ENCODE measurements at regions not wholly inside any gene's neighbourhood (a gene's known extent, or its start where the extent isn't known, plus 50 kb on each side); places are given as distances from the start of the nearest gene placed in this dataset.
A peak's percentile ranks its signal among the peaks of the same experiment; 100 is the strongest.

GRCh38 chrX:25648790-25649189 is 489.4 kb upstream of the MAGEB18 start:
- no peak overlapping the region for H2AK5ac ChIP-seq (ENCODE audit: low read depth, low read length)
- no peak overlapping the region for H3K4ac ChIP-seq (ENCODE audit: low read depth, low read length)
- no TSS peak for BruUV-seq (replicated peaks)
- H3K9me3 ChIP-seq (ENCODE audit: control insufficient read depth, insufficient read depth, low read length): no peaks in the 10 kb centered on the region
- H3K4me3 ChIP-seq (ENCODE audit: insufficient read depth, low read depth, low read length): no peak overlapping the region
- H3K36me3 ChIP-seq (ENCODE audit: control insufficient read depth, insufficient read depth, low read length): no peaks in the 10 kb centered on the region
- ChIA-PET CTCF (no interaction called here), POLR2A (ENCODE audit: unreplicated experiment) (no interaction called here)
- H2AK9ac ChIP-seq (replicated peaks; ENCODE audit: low read depth, low read length, poor library complexity): no peak overlapping the region
- H3K27ac ChIP-seq (ENCODE audit: insufficient read depth, low read length): no peak overlapping the region
- no peak overlapping the region for H4K91ac ChIP-seq (ENCODE audit: insufficient read depth, low read depth, low read length)
- no peak overlapping the region for H2BK120ac ChIP-seq (ENCODE audit: low read depth, low read length)
- H3K56ac ChIP-seq (ENCODE audit: extremely low read depth, insufficient read depth, low read length): no peak overlapping the region
- no peak overlapping the region for H2BK15ac ChIP-seq (ENCODE audit: low read depth, low read length)
- ATAC-seq (ENCODE audit: low read depth): no peak
- no peak overlapping the region for H3K4me2 ChIP-seq (ENCODE audit: low read depth, low read length)
- intact Hi-C loops (cut with micrococcal nuclease): no loop called here
- no peak overlapping the region for H2AFZ ChIP-seq (replicated peaks; ENCODE audit: low read length, poor library complexity)
- H3K18ac ChIP-seq (ENCODE audit: low read depth, low read length): no peak overlapping the region
- H3K79me1 ChIP-seq (ENCODE audit: low read depth in 1 of 2, low read length in 2 of 2): no peaks in the 10 kb centered on the region
- H3K14ac ChIP-seq (replicated peaks; ENCODE audit: low read depth, low read length): no peak overlapping the region
- no peak overlapping the region for H4K5ac ChIP-seq (ENCODE audit: low read depth, low read length)
- no peak overlapping the region for H3K9ac ChIP-seq (ENCODE audit: low read depth, low read length)
- H3K23ac ChIP-seq (ENCODE audit: low read depth, low read length): no peak overlapping the region
- no peak overlapping the region for H2BK5ac ChIP-seq (ENCODE audit: low read depth, low read length, poor library complexity, severe bottlenecking)
- no peak for DNase-seq
- H3K4me1 ChIP-seq (ENCODE audit: control insufficient read depth, insufficient read depth, low read length): no peaks in the 10 kb centered on the region
- H4K20me1 ChIP-seq (ENCODE audit: insufficient read depth, low read length): no peaks in the 10 kb centered on the region
- in situ Hi-C loops (cut with MboI; ENCODE audit: low sequenced_read_pairs): no loop called here
- H3K27me3 ChIP-seq (ENCODE audit: control insufficient read depth, insufficient read depth, low read length): no peaks in the 10 kb centered on the region
- WGBS, 2 experiments (ENCODE audit: extremely low coverage in 2 of 2, insufficient read length in 1 of 2): no CpG with 5 or more reads among the region's 2 CpGs
- dilution Hi-C loops (cut with HindIII; ENCODE audit: low sequenced_read_pairs, unreplicated experiment): no loop called here
- H2BK20ac ChIP-seq (ENCODE audit: low read depth, low read length): no peak overlapping the region
- H3K9me1 ChIP-seq (ENCODE audit: insufficient read depth, low read length): no peaks in the 10 kb centered on the region
- TF ChIP-seq CTCF (conservative IDR thresholded peaks at IDR 0.05; ENCODE audit: low read depth, low read length) (no peak), MAFK (IDR thresholded peaks at IDR 0.05; ENCODE audit: low read depth, low read length) (peak; percentile 89)
- H4K8ac ChIP-seq (ENCODE audit: low read depth in 2 of 2, low read length in 2 of 2): no peak overlapping the region

All from IMR-90 (cell line).